GM18909 (cell line): ENCODE measurements at regions not wholly inside any gene's neighbourhood (a gene's known extent, or its start where the extent isn't known, plus 50 kb on each side); places are given as distances from the start of the nearest gene placed in this dataset.

ENCODE experiments used
- ATAC-seq: cut with Tn5 transposase; IDR thresholded peaks from one replicate; pipeline ENCODE4 v1.9.1; 2021; ENCODE audit warnings: mild to moderate bottlenecking; ENCODE audit not compliant: unreplicated experiment, poor library complexity

- no peak for ATAC-seq
These were observed 123.8 kb upstream of the GOLIM4 start for GRCh38 chr3:168219530-168219929.

- no peak for ATAC-seq
These were observed 122.9 kb upstream of the GOLIM4 start for GRCh38 chr3:168218600-168218999.

GRCh38 chr3:168216851-168217250, 121.1 kb upstream of the GOLIM4 start:
- no peak for ATAC-seq

- peak; percentile 86 for ATAC-seq
These were observed 118.2 kb upstream of the GOLIM4 start for GRCh38 chr3:168213920-168214319.

- no peak for ATAC-seq
These were observed 117.1 kb upstream of the GOLIM4 start for GRCh38 chr3:168212664-168213285.

- ATAC-seq: no peak
These were observed 109.7 kb upstream of the GOLIM4 start for GRCh38 chr3:168205451-168205850.

GRCh38 chr3:168197162-168197561, 101.4 kb upstream of the GOLIM4 start:
- no peak for ATAC-seq

GRCh38 chr3:168191856-168192255, 96.1 kb upstream of the GOLIM4 start:
- ATAC-seq: no peak

- ATAC-seq: no peak
These were observed 91.5 kb upstream of the GOLIM4 start for GRCh38 chr3:168187233-168187632.

GRCh38 chr3:168186293-168186983, 90.7 kb upstream of the GOLIM4 start:
- ATAC-seq: no peak

- ATAC-seq: no peak
These were observed 88.0 kb upstream of the GOLIM4 start for GRCh38 chr3:168183774-168184173.

GRCh38 chr3:168168743-168169142, 73.0 kb upstream of the GOLIM4 start:
- ATAC-seq: no peak

- ATAC-seq: peak; percentile 81
These were observed 69.9 kb upstream of the GOLIM4 start for GRCh38 chr3:168165390-168166269.

GRCh38 chr3:168162172-168162571, 66.4 kb upstream of the GOLIM4 start:
- ATAC-seq: no peak

- no peak for ATAC-seq
These were observed 66.0 kb upstream of the GOLIM4 start for GRCh38 chr3:168161696-168162095.

- no peak for ATAC-seq
These were observed 62.2 kb upstream of the GOLIM4 start for GRCh38 chr3:168157903-168158302.

- no peak for ATAC-seq
These were observed 61.5 kb upstream of the GOLIM4 start for GRCh38 chr3:168157099-168157700.

- ATAC-seq: no peak
These were observed 60.8 kb upstream of the GOLIM4 start for GRCh38 chr3:168156479-168156878.

- no peak for ATAC-seq
These were observed 59.6 kb upstream of the GOLIM4 start for GRCh38 chr3:168155303-168155702.

- no peak for ATAC-seq
These were observed 58.4 kb upstream of the GOLIM4 start for GRCh38 chr3:168154089-168154488.

GRCh38 chr3:168152149-168152548, 56.4 kb upstream of the GOLIM4 start:
- ATAC-seq: no peak
